GM21786 (cell line): ENCODE measurements at regions not wholly inside any gene's neighbourhood (a gene's known extent, or its start where the extent isn't known, plus 50 kb on each side); places are given as distances from the start of the nearest gene placed in this dataset.

ENCODE experiments used
- ATAC-seq: cut with Tn5 transposase; IDR thresholded peaks from one replicate; pipeline ENCODE4 v1.9.1; 2021; ENCODE audit not compliant: unreplicated experiment

GRCh38 chr18:40984856-40985255, 970.2 kb upstream of the PIK3C3 start:
- no peak for ATAC-seq

- ATAC-seq: no peak
Measured at GRCh38 chr18:40983835-40984234, 971.2 kb upstream of the PIK3C3 start.

GRCh38 chr18:40980171-40980570, 974.9 kb upstream of the PIK3C3 start:
- ATAC-seq: no peak

GRCh38 chr18:40976050-40976449, 979.0 kb upstream of the PIK3C3 start:
- ATAC-seq: no peak

GRCh38 chr18:40974448-40974847, 980.6 kb upstream of the PIK3C3 start:
- ATAC-seq: no peak

- ATAC-seq: no peak
Measured at GRCh38 chr18:40962784-40963183, 992.2 kb upstream of the PIK3C3 start.

GRCh38 chr18:40957533-40958070, 997.4 kb upstream of the PIK3C3 start:
- ATAC-seq: no peak

GRCh38 chr18:40956213-40956612, 998.8 kb upstream of the PIK3C3 start:
- ATAC-seq: no peak

GRCh38 chr18:40955351-40955750, 999.7 kb upstream of the PIK3C3 start:
- ATAC-seq: no peak

- ATAC-seq: no peak
Measured at GRCh38 chr18:40949114-40949950, 1005.7 kb upstream of the PIK3C3 start.

- ATAC-seq: no peak
Measured at GRCh38 chr18:40944576-40944975, 1010.5 kb upstream of the PIK3C3 start.

- ATAC-seq: no peak
Measured at GRCh38 chr18:40939656-40940515, 1015.1 kb upstream of the PIK3C3 start.

- no peak for ATAC-seq
Measured at GRCh38 chr18:40938615-40939014, 1016.4 kb upstream of the PIK3C3 start.

- ATAC-seq: no peak
Measured at GRCh38 chr18:40937386-40937785, 1017.6 kb upstream of the PIK3C3 start.

GRCh38 chr18:40935423-40935822, 1019.6 kb upstream of the PIK3C3 start:
- no peak for ATAC-seq

GRCh38 chr18:40932862-40933261, 1022.2 kb upstream of the PIK3C3 start:
- ATAC-seq: no peak

- ATAC-seq: no peak
Measured at GRCh38 chr18:40930211-40930882, 1024.7 kb upstream of the PIK3C3 start.

GRCh38 chr18:40929399-40929798, 1025.6 kb upstream of the PIK3C3 start:
- no peak for ATAC-seq

- ATAC-seq: no peak
Measured at GRCh38 chr18:40926679-40927078, 1028.4 kb upstream of the PIK3C3 start.

- no peak for ATAC-seq
Measured at GRCh38 chr18:40925071-40925541, 1029.9 kb upstream of the PIK3C3 start.
